Natural killer cell treated with Interleukin-12 subunit alpha and Interleukin-12 subunit beta and Interleukin-15 and Interleukin-18, amount 100 ng/mL, for 72 hours (primary cell): ENCODE measurements at regions not wholly inside any gene's neighbourhood (a gene's known extent, or its start where the extent isn't known, plus 50 kb on each side); places are given as distances from the start of the nearest gene placed in this dataset.
A peak's percentile ranks its signal among the peaks of the same experiment; 100 is the strongest.

Source experiments
- ATAC-seq, 2 donors: fragments of 150-1000 bp; cut with Tn5 transposase in 1 of 2; sonication (Bioruptor Pico), chemical (Tn5 transposase) in 1 of 2; 2 replicates each; pipeline ENCODE4 v1.10.0; 2021
- DNase-seq: peaks from one replicate; pipeline ENCODE4 v3.0.0; 2022; ENCODE audit warnings: low spot score
- H3K27ac Mint-ChIP-seq, 2 donors: 1 replicate in 1 of 2; 2 replicates in 1 of 2; pipeline ENCODE4 v1.8.0; 2022; ENCODE audit warnings: mixed read lengths in 2 of 2, mild to moderate bottlenecking in 1 of 2, moderate library complexity in 1 of 2
- H3K27me3 Mint-ChIP-seq, 2 donors: 1 replicate in 1 of 2; 2 replicates in 1 of 2; pipeline ENCODE4 v1.8.0; 2022; ENCODE audit warnings: mixed read lengths in 2 of 2
- H3K36me3 Mint-ChIP-seq: one replicate; pipeline ENCODE4 v1.8.0; 2022; ENCODE audit warnings: mixed read lengths
- H3K4me1 Mint-ChIP-seq, 2 donors: 1 replicate in 1 of 2; 2 replicates in 1 of 2; pipeline ENCODE4 v1.8.0; 2022; ENCODE audit warnings: low read depth in 2 of 2, mixed read lengths in 2 of 2, mild to moderate bottlenecking in 1 of 2
- H3K4me3 Mint-ChIP-seq: one replicate; pipeline ENCODE4 v1.8.0; 2022; ENCODE audit warnings: mixed read lengths
- H3K9me3 Mint-ChIP-seq: 2 replicates; pipeline ENCODE4 v1.8.0; 2022; ENCODE audit warnings: mixed read lengths

- H3K36me3 Mint-ChIP-seq = no peaks in the 10 kb centered on the region
- ATAC-seq = no peak
- no peak overlapping the region for H3K4me3 Mint-ChIP-seq
- H3K27ac Mint-ChIP-seq = no peak overlapping the region
- no peak for DNase-seq
- no peaks in the 10 kb centered on the region for H3K9me3 Mint-ChIP-seq
- H3K4me1 Mint-ChIP-seq = no peaks in the 10 kb centered on the region
- peaks cover 8 to 16% of the 10 kb centered on the region in 2 donors for H3K27me3 Mint-ChIP-seq
These were observed 108.5 kb upstream of the NHSL1 start for GRCh38 chr6:138607478-138608433.

- Mint-ChIP-seq H3K9me3 (no peaks in the 10 kb centered on the region), H3K27ac (no peak overlapping the region), H3K4me1 (no peaks in the 10 kb centered on the region), H3K36me3 (no peaks in the 10 kb centered on the region), H3K27me3 (peaks cover 8 to 19% of the 10 kb centered on the region in 2 donors), H3K4me3 (no peak overlapping the region)
- DNase-seq = no peak
- ATAC-seq = no peak
These were observed 109.6 kb upstream of the NHSL1 start for GRCh38 chr6:138608896-138609295.

- H3K36me3 Mint-ChIP-seq = no peaks in the 10 kb centered on the region
- no peaks in the 10 kb centered on the region for H3K4me1 Mint-ChIP-seq
- no peak overlapping the region for H3K4me3 Mint-ChIP-seq
- ATAC-seq (no peak), DNase-seq (no peak)
- no peak overlapping the region for H3K27ac Mint-ChIP-seq
- no peaks in the 10 kb centered on the region for H3K9me3 Mint-ChIP-seq
- H3K27me3 Mint-ChIP-seq = peaks cover 8 to 16% of the 10 kb centered on the region in 2 donors
These were observed 110.6 kb upstream of the NHSL1 start for GRCh38 chr6:138609801-138610430.

- Mint-ChIP-seq H3K27ac (no peak overlapping the region), H3K4me1 (no peaks in the 10 kb centered on the region), H3K4me3 (no peak overlapping the region), H3K9me3 (no peaks in the 10 kb centered on the region), H3K27me3 (peaks cover 0 to 11% of the 10 kb centered on the region in 2 donors), H3K36me3 (no peaks in the 10 kb centered on the region)
- DNase-seq = no peak
- no peak for ATAC-seq
These were observed 111.5 kb upstream of the NHSL1 start for GRCh38 chr6:138610816-138611215.

- no peaks in the 10 kb centered on the region for H3K9me3 Mint-ChIP-seq
- no peak overlapping the region for H3K27ac Mint-ChIP-seq
- peaks cover 0 to 5% of the 10 kb centered on the region in 2 donors for H3K27me3 Mint-ChIP-seq
- no peak overlapping the region for H3K4me3 Mint-ChIP-seq
- ATAC-seq = no peak
- H3K36me3 Mint-ChIP-seq = no peaks in the 10 kb centered on the region
- DNase-seq = no peak
- no peaks in the 10 kb centered on the region for H3K4me1 Mint-ChIP-seq
These were observed 114.9 kb upstream of the NHSL1 start for GRCh38 chr6:138614151-138614550.

GRCh38 chr6:138618168-138618567, 118.9 kb upstream of the NHSL1 start:
- no peaks in the 10 kb centered on the region for H3K9me3 Mint-ChIP-seq
- H3K27ac Mint-ChIP-seq = no peak overlapping the region
- no peak for ATAC-seq
- H3K4me1 Mint-ChIP-seq = no peaks in the 10 kb centered on the region
- H3K4me3 Mint-ChIP-seq = no peak overlapping the region
- no peaks in the 10 kb centered on the region for H3K36me3 Mint-ChIP-seq
- peaks cover 0 to 4% of the 10 kb centered on the region in 2 donors for H3K27me3 Mint-ChIP-seq
- no peak for DNase-seq

GRCh38 chr6:138620630-138621029, 121.3 kb upstream of the NHSL1 start:
- no peaks in the 10 kb centered on the region for H3K9me3 Mint-ChIP-seq
- DNase-seq = no peak
- no peaks in the 10 kb centered on the region for H3K4me1 Mint-ChIP-seq
- peak in 1 of 2 donors; percentile 20 for ATAC-seq
- peaks cover 2 to 7% of the 10 kb centered on the region in 2 donors for H3K27me3 Mint-ChIP-seq
- no peak overlapping the region for H3K4me3 Mint-ChIP-seq
- no peaks in the 10 kb centered on the region for H3K36me3 Mint-ChIP-seq
- no peak overlapping the region for H3K27ac Mint-ChIP-seq

GRCh38 chr6:138622967-138623366, 123.7 kb upstream of the NHSL1 start:
- no peak overlapping the region for H3K4me3 Mint-ChIP-seq
- no peak for ATAC-seq
- no peaks in the 10 kb centered on the region for H3K9me3 Mint-ChIP-seq
- no peak overlapping the region for H3K27ac Mint-ChIP-seq
- DNase-seq = no peak
- H3K27me3 Mint-ChIP-seq = peaks cover 2 to 7% of the 10 kb centered on the region in 2 donors
- no peaks in the 10 kb centered on the region for H3K36me3 Mint-ChIP-seq
- H3K4me1 Mint-ChIP-seq = no peaks in the 10 kb centered on the region

- ATAC-seq = no peak
- H3K9me3 Mint-ChIP-seq = no peaks in the 10 kb centered on the region
- no peak for DNase-seq
- no peaks in the 10 kb centered on the region for H3K4me1 Mint-ChIP-seq
- no peak overlapping the region for H3K27ac Mint-ChIP-seq
- H3K36me3 Mint-ChIP-seq = no peaks in the 10 kb centered on the region
- no peak overlapping the region for H3K4me3 Mint-ChIP-seq
- peaks cover 22 to 38% of the 10 kb centered on the region in 2 donors for H3K27me3 Mint-ChIP-seq
These were observed 132.3 kb upstream of the NHSL1 start for GRCh38 chr6:138631566-138631965.

GRCh38 chr6:138637822-138638221, 135.7 kb upstream of the CCDC28A start:
- no peak for ATAC-seq
- DNase-seq = no peak
- H3K4me1 Mint-ChIP-seq = peaks cover 0 to 4% of the 10 kb centered on the region in 2 donors
- H3K27ac Mint-ChIP-seq = no peak overlapping the region
- H3K27me3 Mint-ChIP-seq = peaks cover 26 to 35% of the 10 kb centered on the region in 2 donors
- no peak overlapping the region for H3K4me3 Mint-ChIP-seq
- no peaks in the 10 kb centered on the region for H3K36me3 Mint-ChIP-seq
- H3K9me3 Mint-ChIP-seq = no peaks in the 10 kb centered on the region

GRCh38 chr6:138638604-138639003, 135.0 kb upstream of the CCDC28A start:
- no peak for DNase-seq
- H3K36me3 Mint-ChIP-seq = no peaks in the 10 kb centered on the region
- H3K4me3 Mint-ChIP-seq = no peak overlapping the region
- no peak overlapping the region for H3K27ac Mint-ChIP-seq
- no peak for ATAC-seq
- H3K9me3 Mint-ChIP-seq = no peaks in the 10 kb centered on the region
- peaks cover 0 to 4% of the 10 kb centered on the region in 2 donors for H3K4me1 Mint-ChIP-seq
- H3K27me3 Mint-ChIP-seq = peaks cover 23 to 27% of the 10 kb centered on the region in 2 donors

GRCh38 chr6:138640028-138640427, 133.5 kb upstream of the CCDC28A start:
- Mint-ChIP-seq H3K27me3 (peaks cover 13 to 15% of the 10 kb centered on the region in 2 donors), H3K4me1 (peaks cover 0 to 4% of the 10 kb centered on the region in 2 donors), H3K9me3 (no peaks in the 10 kb centered on the region), H3K27ac (no peak overlapping the region), H3K4me3 (no peak overlapping the region), H3K36me3 (no peaks in the 10 kb centered on the region)
- DNase-seq = no peak
- ATAC-seq = no peak

- no peak overlapping the region for H3K27ac Mint-ChIP-seq
- no peak for DNase-seq
- peaks cover 0 to 4% of the 10 kb centered on the region in 2 donors for H3K4me1 Mint-ChIP-seq
- no peaks in the 10 kb centered on the region for H3K36me3 Mint-ChIP-seq
- no peaks in the 10 kb centered on the region for H3K27me3 Mint-ChIP-seq
- ATAC-seq = peak in 1 of 2 donors; percentile 15
- H3K9me3 Mint-ChIP-seq = no peaks in the 10 kb centered on the region
- H3K4me3 Mint-ChIP-seq = no peak overlapping the region
These were observed 130.4 kb upstream of the CCDC28A start for GRCh38 chr6:138643210-138643609.

GRCh38 chr6:138645976-138646640, 127.5 kb upstream of the CCDC28A start:
- no peaks in the 10 kb centered on the region for H3K9me3 Mint-ChIP-seq
- no peaks in the 10 kb centered on the region for H3K27me3 Mint-ChIP-seq
- no peaks in the 10 kb centered on the region for H3K36me3 Mint-ChIP-seq
- H3K4me3 Mint-ChIP-seq = no peak overlapping the region
- DNase-seq (no peak), ATAC-seq (no peak)
- H3K27ac Mint-ChIP-seq = no peak overlapping the region
- H3K4me1 Mint-ChIP-seq = no peaks in the 10 kb centered on the region
